Caki2 (cell line): ENCODE measurements at regions not wholly inside any gene's neighbourhood (a gene's known extent, or its start where the extent isn't known, plus 50 kb on each side); places are given as distances from the start of the nearest gene placed in this dataset.
"Not testable (repeated sequence)": the region's sequence is repeated elsewhere in the genome, so short reads cannot be mapped to it uniquely, and the experiment has no call there.

Experiments used
- DNase-seq: peaks from one replicate; pipeline ENCODE4 v3.0.0-alpha.2; 2015; ENCODE audit warnings: low read depth
- in situ Hi-C: cut with HindIII; loops from 2 replicates; pipeline ENCODE4 v1.10.0; 2016; ENCODE audit warnings: low sequenced_read_pairs, low pct_unique_long_range_greater_than_20kb, mixed read lengths

DNA sequence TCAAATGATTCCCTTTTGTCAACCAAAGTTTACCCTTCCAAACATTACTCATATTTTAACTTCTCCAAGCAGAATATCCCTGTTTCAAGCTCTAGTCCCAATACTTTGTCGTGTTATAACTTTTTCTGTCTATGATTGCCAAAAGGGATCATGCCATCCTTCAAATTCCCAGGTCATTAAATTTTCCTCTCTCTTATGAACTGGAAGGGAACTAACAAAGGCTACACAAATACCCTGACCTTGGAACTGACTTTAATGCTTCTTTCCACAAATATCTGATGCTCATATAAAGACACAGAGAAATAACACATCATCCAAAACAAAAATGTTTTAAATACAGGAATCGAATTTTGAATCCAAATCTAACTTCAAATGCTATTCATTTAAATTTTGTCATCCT lies 1352.7 kb downstream of the CDH11 start:
- in situ Hi-C loops, result no loop called here
- no peak for DNase-seq

DNA sequence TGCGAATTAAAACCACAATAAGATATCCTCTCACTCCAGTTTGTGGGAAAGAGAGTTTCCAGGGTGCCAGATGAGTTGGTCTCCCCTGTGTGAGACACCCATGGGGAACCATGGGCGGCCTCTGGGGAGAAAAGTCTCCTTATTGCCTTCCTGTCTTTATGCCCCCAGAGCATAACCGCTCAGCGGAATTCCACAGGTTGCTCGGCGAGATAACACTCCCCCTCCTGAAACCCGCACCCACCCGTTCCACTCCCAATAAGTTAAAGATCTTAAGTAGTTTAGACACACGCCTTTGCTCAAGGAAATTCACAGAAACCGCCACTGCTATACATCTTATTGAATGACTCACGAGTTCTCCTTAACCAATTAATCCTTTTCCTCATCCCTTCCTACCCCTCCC lies 1361.6 kb downstream of the CDH11 start:
- DNase-seq, in situ Hi-C loops: not testable (repeated sequence)

DNA sequence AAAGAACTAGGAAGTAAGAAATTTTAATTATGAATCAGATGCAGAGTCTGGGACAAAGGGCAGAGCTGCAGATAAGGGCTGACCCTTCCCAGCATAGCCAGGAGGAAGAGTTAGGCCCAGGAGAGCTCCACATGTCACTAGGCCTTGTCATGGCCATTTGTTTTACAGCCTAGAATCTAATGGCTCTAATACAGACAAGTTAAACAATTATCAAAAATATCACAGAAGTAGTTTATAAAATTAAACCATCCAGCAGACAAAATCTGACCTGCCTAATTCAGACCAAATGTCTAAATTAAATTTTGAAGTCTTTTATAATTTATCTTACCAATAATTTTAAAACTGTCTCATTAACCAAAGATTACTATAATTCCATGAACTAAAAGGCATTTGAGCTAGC lies 1369.5 kb downstream of the CDH11 start:
- DNase-seq, result no peak
- in situ Hi-C loops, result no loop called here

DNA sequence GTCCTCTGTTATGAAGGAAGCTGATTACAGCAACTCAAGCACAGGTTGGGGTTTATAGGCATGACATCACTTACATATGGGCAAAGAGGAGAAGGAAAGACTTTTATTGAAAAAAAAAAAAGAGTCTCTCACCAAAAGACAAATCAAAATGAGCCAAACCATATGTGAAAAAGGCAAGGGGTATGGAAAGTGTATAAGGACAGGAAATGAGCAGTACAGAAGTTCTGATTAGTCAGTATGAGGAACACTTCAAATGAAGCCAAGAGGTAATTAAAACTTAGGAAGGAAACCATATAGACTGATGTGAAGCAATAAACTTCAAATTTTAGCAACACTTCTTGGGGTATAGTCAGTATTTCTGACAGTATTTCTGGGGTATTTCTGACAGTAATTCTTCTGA lies 1372.6 kb downstream of the CDH11 start:
- in situ Hi-C loops, result no loop called here
- no peak for DNase-seq

DNA sequence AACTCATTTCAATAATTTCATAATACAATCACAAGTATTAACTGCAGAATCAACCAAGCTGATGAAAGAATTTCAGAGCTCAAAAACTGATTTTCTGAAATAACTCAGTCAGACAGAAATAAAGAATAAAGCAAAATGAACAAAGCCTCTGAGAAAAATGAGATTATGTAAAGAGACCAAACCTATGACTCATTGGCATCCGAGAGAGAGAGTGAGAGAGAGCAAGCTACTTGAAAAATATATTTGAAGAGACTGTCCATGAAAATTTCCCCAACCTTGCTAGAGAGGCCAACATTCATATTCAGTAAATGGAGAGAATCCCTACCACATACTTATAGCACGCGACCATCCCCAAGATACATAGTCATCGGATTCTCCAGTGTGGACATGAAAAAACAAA lies 1376.4 kb downstream of the CDH11 start:
- in situ Hi-C loops, result no loop called here

DNA sequence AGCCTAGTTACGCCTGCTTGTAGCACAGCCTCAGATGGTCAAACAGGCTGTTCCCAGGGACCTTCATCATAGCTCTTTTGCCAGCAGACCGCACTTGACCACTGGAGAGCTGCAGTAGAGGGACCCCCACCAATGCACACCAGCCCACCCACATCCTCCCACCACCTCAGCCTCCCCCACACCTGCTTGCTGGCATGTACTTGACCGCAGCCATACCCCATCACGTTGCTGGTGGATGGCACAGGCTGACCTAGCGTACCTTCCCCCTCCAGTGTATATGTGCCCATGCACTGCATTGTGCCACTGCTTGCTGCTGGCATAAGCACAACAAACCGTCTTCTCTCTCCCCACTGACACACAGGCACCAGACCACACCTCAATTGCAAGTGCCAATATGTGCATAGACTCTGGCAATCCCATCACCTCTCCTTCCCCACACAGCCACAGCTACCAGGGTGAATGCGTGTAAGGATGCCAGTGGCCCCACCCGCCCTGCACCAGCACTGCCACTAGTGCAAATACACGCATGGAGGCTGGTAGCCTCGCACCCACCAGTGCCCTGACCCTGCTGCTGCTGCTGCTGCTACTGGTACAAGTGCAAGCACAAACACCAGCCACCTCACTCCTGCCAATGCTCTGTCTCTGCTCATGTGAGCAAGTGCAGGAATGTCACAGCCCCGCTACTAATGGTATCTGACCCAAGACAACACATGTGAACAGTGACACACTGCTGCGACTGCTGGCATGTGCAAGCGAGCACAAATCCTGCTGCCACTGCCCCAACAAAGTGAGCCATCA lies 1377.6 kb downstream of the CDH11 start:
- in situ Hi-C loops, result no loop called here

More for the DNA sequence above, 1376.4 kb downstream of the CDH11 start:
- no peak for DNase-seq

DNA sequence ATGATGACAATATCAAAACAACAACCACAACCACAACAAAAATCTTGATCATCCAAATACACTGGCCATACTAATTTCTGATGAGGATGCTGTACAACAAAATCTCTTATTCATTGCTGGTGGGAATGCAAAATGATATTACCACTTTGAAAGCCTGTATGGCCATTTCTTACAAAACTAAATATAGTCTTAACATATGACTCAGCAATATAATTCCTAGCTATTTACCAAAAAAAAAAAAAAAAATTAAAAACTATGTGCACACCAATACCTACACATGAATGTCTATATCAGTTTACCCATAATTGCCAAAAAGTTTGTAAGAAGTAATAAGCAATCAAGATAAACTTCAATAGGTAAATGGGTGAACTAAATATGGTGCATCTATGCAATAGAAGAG lies 1379.7 kb downstream of the CDH11 start:
- in situ Hi-C loops, result no loop called here
- DNase-seq, result no peak

More for the DNA sequence above, 1377.6 kb downstream of the CDH11 start:
- DNase-seq, result no peak

DNA sequence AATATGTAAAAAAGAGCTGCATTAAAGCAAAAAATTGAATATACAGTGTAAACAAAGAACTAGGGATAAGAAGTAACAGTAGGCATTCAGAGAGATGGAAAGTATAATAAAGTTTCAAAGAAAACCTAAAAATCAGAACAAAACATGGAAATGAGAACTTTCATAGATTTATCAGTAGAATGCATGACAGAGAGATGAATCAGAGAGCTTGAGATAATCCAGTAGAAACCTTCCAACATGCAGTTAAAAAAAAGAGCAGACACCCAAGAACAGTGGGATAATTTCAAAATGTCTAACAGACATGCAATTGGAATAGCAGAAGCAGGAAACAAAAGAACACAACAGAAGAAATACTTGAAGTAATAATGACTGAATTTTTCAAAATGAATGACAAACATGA lies 1384.2 kb downstream of the CDH11 start:
- no peak for DNase-seq
- in situ Hi-C loops, result no loop called here

DNA sequence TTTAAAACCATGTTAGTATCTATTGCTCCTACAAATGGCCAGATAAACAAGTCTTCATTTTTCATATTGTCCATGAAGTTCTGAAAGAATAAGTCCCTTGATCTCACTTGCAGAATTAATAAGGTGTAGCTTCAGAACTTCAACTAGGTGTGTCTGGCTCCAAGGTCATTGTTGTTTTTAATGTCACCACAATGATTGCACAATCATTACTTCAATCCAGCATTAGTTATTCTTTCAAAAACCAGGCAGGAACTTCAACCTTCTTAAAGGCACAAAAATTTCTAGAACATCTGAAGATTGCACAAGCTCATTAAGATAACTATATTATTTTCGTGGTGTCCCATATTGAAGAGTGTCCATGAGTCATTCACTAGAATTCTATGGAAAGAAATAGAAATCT lies 1386.4 kb downstream of the CDH11 start:
- no peak for DNase-seq
- in situ Hi-C loops, result no loop called here

DNA sequence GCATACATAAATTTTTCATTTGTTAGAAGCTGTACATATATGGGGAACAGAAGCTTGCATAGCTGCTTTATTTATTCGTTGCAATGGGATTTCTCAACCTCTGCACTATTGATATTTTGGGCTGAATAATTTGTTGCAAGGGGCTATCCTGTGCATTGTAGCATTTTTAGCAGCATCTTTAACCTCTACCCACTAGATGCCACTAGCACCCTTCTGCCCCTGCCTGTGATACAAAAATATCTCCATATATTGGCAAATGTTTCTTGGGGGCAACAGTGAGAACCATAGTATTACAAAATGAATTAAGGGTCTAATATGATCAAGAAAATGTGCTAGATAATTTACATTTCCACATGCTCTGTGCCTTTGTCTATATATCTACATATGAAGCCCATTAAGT lies 1401.0 kb downstream of the CDH11 start:
- in situ Hi-C loops, result no loop called here
- DNase-seq, result no peak

DNA sequence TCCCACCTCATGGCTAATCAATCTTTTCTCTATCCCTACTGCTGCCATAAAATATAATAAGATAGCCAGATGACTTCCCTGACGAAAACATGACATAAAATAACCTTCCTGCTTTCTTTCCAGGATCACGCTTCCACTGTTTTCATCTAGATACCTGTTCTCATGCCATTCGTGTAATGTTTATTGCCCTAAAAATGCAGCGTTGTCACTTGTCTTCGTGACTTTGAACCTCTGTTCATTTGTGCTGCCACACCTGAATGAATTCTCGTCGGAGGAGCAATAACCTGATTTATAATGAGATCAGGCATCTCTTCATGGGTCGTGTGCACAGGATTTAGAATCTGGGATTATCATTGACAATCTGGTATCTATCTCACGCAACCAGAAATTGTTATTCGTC lies 1401.9 kb downstream of the CDH11 start:
- in situ Hi-C loops, result no loop called here
- no peak for DNase-seq

DNA sequence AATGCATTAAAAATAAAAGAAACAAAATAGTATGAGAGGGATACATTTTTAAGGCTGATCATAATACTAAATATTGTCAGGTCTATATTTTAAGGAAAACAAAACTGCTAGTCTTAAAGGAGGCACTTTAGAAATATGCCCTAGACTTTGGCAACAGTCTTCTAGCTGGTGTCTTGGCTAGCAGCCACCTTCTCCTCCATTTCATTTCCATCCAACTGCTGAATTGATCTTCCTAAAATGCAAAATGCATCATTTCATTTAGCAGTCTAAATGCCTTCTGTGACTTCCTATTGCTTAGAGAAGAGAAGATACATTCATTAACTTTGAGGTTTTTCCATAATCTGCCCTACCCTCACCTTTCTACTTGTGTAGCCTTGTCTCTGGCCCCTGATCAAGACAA lies 1404.1 kb downstream of the CDH11 start:
- DNase-seq, result no peak
- in situ Hi-C loops, result no loop called here

DNA sequence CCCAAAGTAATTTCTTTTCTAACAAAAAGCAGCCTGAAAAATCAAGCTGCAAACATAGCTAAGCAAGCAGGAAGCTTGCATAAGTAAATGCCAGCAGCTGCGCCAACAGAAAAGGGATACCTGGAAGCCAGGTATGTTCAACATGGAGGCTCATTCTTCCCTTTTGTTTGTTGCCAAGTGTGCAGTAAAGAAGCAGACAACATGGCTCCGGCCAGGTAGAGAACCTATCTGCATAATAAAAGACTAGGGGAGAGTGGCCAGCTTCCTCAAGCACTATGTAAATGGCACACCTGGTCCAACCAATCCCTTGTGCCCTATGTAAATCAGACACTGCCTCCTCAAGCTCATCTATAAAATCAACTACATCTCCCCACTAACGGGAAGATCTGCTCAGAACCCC lies 1407.0 kb downstream of the CDH11 start:
- in situ Hi-C loops, result no loop called here
- no peak for DNase-seq

DNA sequence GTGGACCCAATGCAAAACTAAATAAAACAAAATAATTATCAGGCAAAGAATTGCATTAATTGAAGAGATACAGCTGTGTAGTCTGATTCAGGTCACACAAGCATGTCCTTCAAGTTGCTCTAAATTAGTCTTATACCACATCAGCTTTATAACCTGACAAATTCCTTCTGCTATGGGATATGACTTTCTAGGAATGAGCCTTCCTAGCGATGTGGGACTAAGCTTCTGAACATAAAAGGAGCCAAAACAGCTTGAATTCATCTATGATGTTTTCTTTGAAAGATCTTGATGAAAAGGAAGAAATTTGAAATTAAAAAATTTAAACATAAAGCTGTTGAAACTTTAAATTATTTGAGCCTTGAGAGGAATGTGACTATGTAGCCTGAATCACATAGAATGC lies 1409.1 kb downstream of the CDH11 start:
- in situ Hi-C loops, result no loop called here
- no peak for DNase-seq

DNA sequence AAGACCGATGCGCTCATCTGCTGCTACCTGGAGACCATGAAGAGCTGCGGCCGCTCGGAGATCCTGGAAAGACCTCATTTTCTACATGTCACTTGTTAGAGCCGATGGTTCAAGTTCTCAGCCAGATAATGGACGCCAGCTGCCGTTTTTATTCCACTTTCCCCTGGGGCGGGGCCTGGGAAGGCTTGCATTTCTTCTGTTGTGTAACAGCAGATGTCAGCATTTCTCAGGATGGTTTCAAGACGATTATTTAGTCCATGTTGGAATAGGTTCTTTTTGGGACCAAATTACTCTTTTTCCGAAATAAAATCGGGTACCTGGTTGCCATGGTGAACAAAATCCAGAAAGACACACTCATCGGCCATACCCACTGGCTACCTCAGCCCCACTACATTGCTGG lies 1418.3 kb downstream of the CDH11 start:
- no peak for DNase-seq
- in situ Hi-C loops, result no loop called here

DNA sequence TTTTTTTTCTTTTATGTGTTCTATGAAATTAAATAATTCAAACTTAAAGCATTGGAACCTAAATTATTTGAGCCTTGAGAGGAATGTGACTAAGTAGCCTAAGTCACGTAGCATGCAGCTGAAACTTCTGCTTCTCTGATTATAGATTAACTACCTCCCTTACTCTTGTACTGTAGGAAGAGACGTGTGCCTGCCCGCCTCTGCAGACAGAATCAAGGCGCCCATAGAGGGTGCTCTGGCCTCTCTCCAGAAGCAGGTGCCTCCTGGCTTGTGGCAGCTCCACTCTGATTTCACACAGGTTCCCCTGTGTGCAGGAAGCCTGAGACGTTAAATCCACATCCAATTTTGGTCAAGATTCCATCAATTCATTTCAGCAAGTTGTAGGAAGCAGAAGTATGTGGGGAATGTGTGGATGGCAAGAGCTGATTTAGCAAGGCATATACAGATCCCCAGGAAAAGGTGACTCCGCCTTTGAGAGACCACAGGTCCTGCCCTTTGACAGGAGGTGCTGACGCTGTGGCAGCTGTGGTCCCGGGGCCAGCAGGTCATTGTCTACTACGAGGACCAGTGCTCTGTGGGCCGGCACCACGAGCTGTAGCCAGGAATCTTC lies 1418.8 kb downstream of the CDH11 start:
- in situ Hi-C loops, result no loop called here
- DNase-seq, result peak; percentile 79

DNA sequence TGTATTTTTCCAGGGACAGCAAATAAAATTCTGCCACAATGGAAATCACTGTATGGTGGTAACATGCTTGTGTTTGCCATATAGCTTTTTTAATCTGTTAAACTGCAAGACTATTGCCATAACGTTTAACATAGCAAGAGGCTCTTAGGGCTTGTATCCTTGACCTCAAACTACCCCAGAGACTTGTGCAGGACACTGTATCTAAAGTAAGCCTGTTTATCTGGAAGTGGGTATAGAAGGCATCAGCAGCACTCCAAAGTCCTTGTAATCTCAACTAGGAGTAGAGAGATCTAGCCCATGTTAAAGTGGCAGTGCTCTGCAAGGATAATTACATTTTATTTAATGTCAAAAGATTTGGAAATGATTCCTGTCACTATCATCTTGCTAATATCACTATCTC lies 1424.1 kb downstream of the CDH11 start:
- DNase-seq, result no peak
- in situ Hi-C loops, result no loop called here

DNA sequence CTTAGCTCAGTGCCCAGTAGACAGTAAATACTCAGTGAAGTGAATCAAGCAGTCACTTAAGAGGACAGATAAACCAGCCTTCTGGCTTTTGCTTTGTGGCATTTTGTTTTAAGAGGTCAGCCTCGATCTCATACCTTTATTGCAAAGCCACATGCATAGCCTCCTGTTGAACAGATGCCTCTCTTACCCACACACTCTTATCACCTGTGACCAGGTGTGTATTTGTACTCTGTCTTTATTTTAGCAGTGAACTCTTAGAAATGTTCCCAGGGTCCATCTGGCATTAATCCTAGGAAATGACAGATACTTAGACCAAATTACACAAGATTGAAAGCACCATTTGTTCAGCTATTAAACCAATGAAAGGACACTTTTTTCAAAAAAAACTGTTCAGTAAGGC lies 1426.5 kb downstream of the CDH11 start:
- in situ Hi-C loops, result no loop called here
- no peak for DNase-seq

DNA sequence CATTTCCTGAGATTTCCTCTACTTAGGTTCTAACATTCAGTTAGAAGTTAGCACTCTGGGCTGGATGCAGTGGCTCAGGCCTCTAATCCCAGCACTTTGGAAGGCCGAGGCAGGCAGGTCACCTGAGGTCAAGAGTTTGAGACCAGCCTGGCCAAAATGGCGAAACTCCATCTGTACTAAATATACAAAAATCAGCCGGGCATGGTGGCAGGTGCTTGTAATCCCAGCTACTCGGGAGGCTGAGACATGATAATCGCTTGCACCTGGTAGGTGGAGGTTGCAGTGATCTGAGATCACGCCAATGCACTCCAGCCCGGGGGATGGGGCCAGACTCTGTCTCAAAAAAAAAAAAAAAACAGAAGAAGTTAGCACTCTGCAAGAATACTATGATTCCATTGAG lies 1430.9 kb downstream of the CDH11 start:
- DNase-seq, result no peak
- in situ Hi-C loops, result no loop called here

DNA sequence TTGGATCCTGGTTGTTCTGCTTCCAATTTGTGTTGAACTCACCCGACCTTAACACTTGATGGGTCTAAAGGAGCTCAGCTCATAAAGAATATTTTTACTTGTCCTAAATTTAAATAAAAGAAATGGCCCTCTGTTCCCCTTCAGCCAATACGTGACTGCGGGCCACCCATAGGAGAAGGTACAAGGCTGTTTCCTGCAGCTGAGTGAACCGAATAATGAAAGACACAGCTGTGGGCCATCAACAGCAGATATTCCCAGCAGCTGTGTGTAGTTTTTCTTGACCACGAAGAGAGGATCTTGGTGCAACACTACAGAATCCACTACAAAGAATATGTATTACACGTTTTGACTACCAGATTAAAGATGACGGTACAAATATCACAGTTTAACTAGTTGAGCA lies 1431.6 kb downstream of the CDH11 start:
- in situ Hi-C loops, result no loop called here
- DNase-seq, result no peak
